ENCODE measurements at regions not wholly inside any gene's neighbourhood (a gene's known extent, or its start where the extent isn't known, plus 50 kb on each side); places are given as distances from the start of the nearest gene placed in this dataset.

DNA sequence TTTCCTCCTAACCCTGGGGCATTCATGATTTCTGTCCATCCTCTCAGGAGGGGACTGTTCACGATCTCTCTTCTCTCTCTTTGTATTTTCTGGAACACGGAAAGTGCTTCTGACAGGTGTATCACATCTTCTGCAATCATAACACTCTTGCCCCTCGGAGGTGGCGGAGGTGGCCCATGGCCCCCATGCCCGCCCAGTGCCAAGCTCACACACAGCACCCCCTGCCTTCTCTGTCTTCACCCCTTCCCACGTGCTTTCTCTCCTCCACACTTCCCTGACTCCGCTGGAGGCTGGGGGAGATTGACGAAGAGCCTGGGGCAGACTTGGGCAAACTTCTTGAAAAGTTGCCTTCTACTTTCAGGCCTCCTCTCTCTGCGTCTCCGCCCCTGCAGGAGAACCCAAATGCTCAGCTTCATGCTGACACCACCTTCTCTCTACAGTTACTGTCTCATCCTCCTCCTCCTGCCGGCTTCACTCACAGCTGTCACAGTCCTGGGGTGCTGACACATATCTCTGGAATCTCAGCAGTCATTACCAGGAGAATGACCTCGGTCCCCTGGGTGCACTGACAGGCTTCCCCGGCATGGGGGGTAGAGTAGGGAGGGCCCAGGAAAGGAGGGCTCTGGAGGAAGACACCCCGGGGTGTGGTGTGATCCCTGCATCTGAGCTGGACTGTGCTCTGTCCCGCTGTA is 127.1 kb downstream of the ENGASE start:
- Histone ChIP-seq H3K4me3 (no peak overlapping the region), H3K9me3 (no peaks in the 10 kb centered on the region), H3K27me3 (no peaks in the 10 kb centered on the region), H3K36me3 (no peaks in the 10 kb centered on the region), H3K4me1 (no peaks in the 10 kb centered on the region), H3K27ac (no peak overlapping the region)
- no peak for DNase-seq (ENCODE audit: low spot score in 2 of 2)
- intact Hi-C loops (cut with DNase I), result no loop called here
- TF ChIP-seq, protein P1, sequence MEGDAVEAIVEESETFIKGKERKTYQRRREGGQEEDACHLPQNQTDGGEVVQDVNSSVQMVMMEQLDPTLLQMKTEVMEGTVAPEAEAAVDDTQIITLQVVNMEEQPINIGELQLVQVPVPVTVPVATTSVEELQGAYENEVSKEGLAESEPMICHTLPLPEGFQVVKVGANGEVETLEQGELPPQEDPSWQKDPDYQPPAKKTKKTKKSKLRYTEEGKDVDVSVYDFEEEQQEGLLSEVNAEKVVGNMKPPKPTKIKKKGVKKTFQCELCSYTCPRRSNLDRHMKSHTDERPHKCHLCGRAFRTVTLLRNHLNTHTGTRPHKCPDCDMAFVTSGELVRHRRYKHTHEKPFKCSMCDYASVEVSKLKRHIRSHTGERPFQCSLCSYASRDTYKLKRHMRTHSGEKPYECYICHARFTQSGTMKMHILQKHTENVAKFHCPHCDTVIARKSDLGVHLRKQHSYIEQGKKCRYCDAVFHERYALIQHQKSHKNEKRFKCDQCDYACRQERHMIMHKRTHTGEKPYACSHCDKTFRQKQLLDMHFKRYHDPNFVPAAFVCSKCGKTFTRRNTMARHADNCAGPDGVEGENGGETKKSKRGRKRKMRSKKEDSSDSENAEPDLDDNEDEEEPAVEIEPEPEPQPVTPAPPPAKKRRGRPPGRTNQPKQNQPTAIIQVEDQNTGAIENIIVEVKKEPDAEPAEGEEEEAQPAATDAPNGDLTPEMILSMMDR (IDR thresholded peaks at IDR 0.05), result no peak

DNA sequence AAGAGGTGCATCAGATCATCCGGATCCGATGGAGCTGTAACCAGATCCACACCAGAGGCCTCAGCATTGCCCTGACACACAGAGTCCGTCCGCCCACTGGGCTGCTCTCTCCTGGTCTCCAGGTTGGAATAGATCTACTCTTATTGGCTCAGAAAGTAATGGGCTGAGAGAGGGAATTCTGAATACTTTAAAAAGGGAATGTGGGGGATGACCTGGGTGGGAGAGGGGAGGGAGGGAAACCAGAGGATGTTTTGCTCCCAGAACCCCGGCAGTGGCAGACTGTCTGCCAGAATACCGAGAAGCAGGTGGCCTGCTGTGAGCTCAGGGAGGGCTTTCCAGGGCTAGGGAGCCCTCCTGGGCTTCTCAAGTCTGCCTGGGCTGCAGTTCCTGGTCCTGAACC is 126.5 kb downstream of the ENGASE start:
- no peak for DNase-seq (ENCODE audit: low spot score in 2 of 2)
- Histone ChIP-seq H3K36me3 (no peaks in the 10 kb centered on the region), H3K9me3 (no peaks in the 10 kb centered on the region), H3K27me3 (no peaks in the 10 kb centered on the region), H3K4me1 (no peaks in the 10 kb centered on the region), H3K4me3 (no peak overlapping the region), H3K27ac (no peak overlapping the region)
- TF ChIP-seq, protein P1 (IDR thresholded peaks at IDR 0.05), result no peak
- intact Hi-C loops (cut with DNase I), result no loop called here

DNA sequence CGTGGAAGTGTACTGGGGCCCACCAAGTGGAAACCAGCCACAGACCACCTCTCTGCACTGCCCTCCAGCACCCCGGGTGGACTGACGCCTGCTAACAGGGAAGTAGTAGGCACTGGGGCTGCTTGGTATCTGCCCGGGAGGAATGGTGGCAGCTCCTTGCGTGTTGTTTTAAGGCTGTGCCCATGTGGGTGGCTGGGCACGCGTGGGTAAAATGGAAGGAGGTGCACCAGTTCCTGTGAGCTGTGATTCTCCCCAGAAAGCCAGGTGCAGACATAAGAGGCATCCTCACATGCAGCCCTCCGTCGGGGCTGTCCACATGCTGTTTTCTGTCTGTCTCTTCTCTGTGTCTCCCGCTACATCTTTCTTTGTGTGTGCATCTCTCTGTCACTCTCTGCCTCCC is 122.3 kb downstream of the ENGASE start:
- H3K27me3 ChIP-seq, result no peaks in the 10 kb centered on the region
- no peaks in the 10 kb centered on the region for H3K4me1 ChIP-seq
- DNase-seq (ENCODE audit: low spot score in 2 of 2), result no peak
- TF ChIP-seq, protein P1 (IDR thresholded peaks at IDR 0.05), result no peak
- intact Hi-C loops (cut with DNase I), result no loop called here
- no peaks in the 10 kb centered on the region for H3K9me3 ChIP-seq
- no peak overlapping the region for H3K27ac ChIP-seq
- no peaks in the 10 kb centered on the region for H3K36me3 ChIP-seq
- H3K4me3 ChIP-seq, result no peak overlapping the region

DNA sequence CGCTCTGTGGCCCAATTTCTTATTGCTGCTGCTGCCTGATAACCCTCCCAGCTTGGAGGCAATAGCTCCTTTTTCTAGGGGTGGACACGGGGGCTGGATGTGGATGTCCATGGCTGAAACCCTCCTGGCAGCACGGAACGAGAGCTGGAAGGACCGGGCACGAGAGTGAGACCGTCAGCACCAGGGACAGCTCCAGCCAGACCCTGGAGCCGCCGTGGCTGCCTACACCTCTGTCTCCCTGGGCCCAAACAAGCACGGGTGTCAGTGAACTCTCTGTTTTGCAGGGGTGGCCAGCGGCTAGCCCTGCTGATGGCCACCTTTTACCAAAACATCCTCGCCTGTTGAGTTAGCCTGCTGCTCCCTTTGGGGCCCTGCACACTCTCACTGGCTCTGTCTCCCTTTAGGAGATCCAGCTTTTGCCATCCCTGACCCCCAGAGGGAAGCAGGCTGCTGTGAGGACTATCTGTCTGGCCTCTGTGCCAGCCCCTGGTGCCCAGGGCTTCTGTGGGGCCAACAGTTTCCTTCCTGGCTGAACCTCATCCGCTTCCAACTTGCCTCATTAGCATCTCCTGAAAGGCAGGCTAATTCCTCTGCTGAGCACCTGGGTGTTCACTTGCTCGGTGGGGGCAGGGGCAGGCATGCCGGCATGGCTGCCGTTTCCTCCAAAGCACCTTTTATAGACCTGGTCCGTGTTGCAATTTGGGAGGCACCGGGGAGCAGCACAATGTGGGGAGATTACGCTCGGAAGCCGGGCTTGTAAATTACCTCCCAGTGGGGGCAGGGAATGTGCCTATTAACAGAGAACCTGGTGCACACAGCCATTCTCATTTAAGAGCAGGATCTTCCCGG is 118.1 kb downstream of the ENGASE start:
- Histone ChIP-seq H3K9me3 (no peaks in the 10 kb centered on the region), H3K4me1 (no peaks in the 10 kb centered on the region), H3K27me3 (peaks cover 9% of the 10 kb centered on the region), H3K36me3 (no peaks in the 10 kb centered on the region), H3K27ac (no peak overlapping the region), H3K4me3 (no peak overlapping the region)
- intact Hi-C loops (cut with DNase I), result no loop called here
- TF ChIP-seq, protein P1 (IDR thresholded peaks at IDR 0.05), result no peak
- no peak for DNase-seq (ENCODE audit: low spot score in 2 of 2)

DNA sequence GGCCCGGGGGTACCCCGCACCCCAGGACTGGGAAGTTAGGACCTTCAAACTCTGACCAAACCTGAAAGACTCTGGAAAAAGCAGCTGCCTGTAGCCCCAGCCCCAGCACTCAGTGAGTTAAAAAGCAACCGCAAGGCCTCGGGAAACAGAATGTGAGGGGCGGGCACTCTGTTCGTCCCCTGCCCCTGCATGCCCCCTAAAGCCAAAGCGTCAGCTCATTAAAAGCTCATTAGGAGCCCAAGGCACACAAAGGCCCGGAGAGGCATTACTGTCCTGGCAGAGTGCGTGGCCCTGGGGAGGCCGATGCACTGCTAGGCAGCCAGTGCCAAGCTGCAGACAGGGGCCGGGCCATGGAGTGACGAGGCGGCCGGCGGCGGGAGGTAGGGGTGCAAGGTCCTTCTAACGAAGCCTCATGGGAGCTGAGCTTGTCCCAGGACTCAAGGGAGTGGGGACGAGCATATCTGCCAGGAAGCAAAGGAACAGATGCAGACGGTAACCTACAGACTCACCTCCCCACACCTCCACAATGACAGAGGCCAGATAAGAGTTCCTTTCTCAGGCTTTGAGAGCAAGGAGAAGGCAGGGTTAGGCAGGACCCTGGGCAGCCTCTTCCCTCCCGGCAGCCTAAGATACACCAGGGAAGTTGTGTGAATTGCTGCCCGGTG is 116.8 kb downstream of the ENGASE start:
- TF ChIP-seq, protein P1 (IDR thresholded peaks at IDR 0.05), result no peak
- H3K27ac ChIP-seq, result no peak overlapping the region

More for the DNA sequence above, 116.8 kb downstream of the ENGASE start:
- intact Hi-C loops (cut with DNase I), result no loop called here
- H3K27me3 ChIP-seq, result peaks cover 9% of the 10 kb centered on the region
- no peaks in the 10 kb centered on the region for H3K36me3 ChIP-seq
- no peak overlapping the region for H3K4me3 ChIP-seq
- DNase-seq (ENCODE audit: low spot score in 2 of 2), result no peak
- H3K9me3 ChIP-seq, result no peaks in the 10 kb centered on the region
- no peaks in the 10 kb centered on the region for H3K4me1 ChIP-seq

All from ascending aorta (tissue), 2 donors.